K562 (cell line): ENCODE measurements at regions not wholly inside any gene's neighbourhood (a gene's known extent, or its start where the extent isn't known, plus 50 kb on each side); places are given as distances from the start of the nearest gene placed in this dataset.
A peak's percentile ranks its signal among the peaks of the same experiment; 100 is the strongest.

ENCODE experiments used
- CHCHD3 ChIP-seq: fragments of 250-450 bp; sonication (Bioruptor Pico); IDR thresholded peaks from 2 replicates; pipeline ENCODE4 v2.1.2; 2022; ENCODE audit warnings: mild to moderate bottlenecking
- ESRRA ChIP-seq: fragments of 450-650 bp; IDR thresholded peaks from 2 replicates; pipeline ENCODE4 v1.6.1; 2014; ENCODE audit warnings: low read depth, mild to moderate bottlenecking, moderate library complexity, borderline replicate concordance
- ETS2 ChIP-seq: IDR thresholded peaks from 2 replicates; pipeline ENCODE4 v1.6.1; 2016; ENCODE audit warnings: borderline replicate concordance, missing genetic modification characterization, mild to moderate bottlenecking, moderate library complexity, missing compliant biosample characterization; ENCODE audit not compliant: poor library complexity, severe bottlenecking
- HDAC3 ChIP-seq: fragments of 450-650 bp; IDR thresholded peaks from 2 replicates; pipeline ENCODE4 v1.6.1; 2018; ENCODE audit warnings: borderline replicate concordance, mild to moderate bottlenecking, moderate library complexity; ENCODE audit not compliant: partially characterized antibody
- RBM22 ChIP-seq: fragments of 200-400 bp; formaldehyde crosslinking; IDR thresholded peaks from 2 replicates; pipeline ENCODE4 v1.6.1; 2018; ENCODE audit warnings: low read length, low read depth; ENCODE audit not compliant: poor library complexity, severe bottlenecking
- SMARCC2 ChIP-seq: fragments of 450-650 bp; IDR thresholded peaks from 2 replicates; pipeline ENCODE4 v1.6.1; 2017; ENCODE audit warnings: antibody characterized with exemption, moderate library complexity, mild to moderate bottlenecking, low read depth
- SOX6 ChIP-seq: fragments of 450-650 bp; IDR thresholded peaks from 2 replicates; pipeline ENCODE4 v1.6.1; 2014; ENCODE audit warnings: mild to moderate bottlenecking
- ZEB2 ChIP-seq: fragments of 450-650 bp; IDR thresholded peaks from 2 replicates; pipeline ENCODE4 v1.6.1; 2016
- ZNF57 ChIP-seq: fragments of 450-650 bp; formaldehyde crosslinking; IDR thresholded peaks from 2 replicates; pipeline ENCODE4 v1.4.0; 2020; ENCODE audit warnings: mild to moderate bottlenecking, moderate library complexity
- ZNF584 ChIP-seq: fragments of 200-800 bp; sonication (Bioruptor generic); IDR thresholded peaks from 2 replicates; pipeline ENCODE4 v1.6.1; 2016; ENCODE audit warnings: low read depth, mild to moderate bottlenecking, missing genetic modification characterization, missing compliant biosample characterization
- TF ChIP-seq, protein P1 (sequence below), 2 experiments: IDR thresholded peaks; 2 replicates each; pipeline ENCODE4 v1.6.1; 2011; ENCODE audit warnings: borderline replicate concordance in 1 of 2, control low read depth in 1 of 2, low read depth in 1 of 2, low read length in 1 of 2, mild to moderate bottlenecking in 1 of 2, mixed read lengths in 1 of 2, moderate library complexity in 1 of 2; ENCODE audit not compliant: insufficient read depth in 1 of 2, insufficient read length in 1 of 2, poor library complexity in 1 of 2, severe bottlenecking in 1 of 2; ENCODE audit errors: extremely low read depth in 1 of 2
- TF ChIP-seq, protein P2 (sequence below): fragments of 450-650 bp; IDR thresholded peaks from 2 replicates; pipeline ENCODE4 v1.6.1; 2018; ENCODE audit warnings: mild to moderate bottlenecking, low read depth; ENCODE audit not compliant: partially characterized antibody
- TF ChIP-seq, protein P3 (sequence below), 2 experiments: fragments of 450-650 bp; IDR thresholded peaks; 2 replicates each; pipeline ENCODE4 v1.6.1; 2016; ENCODE audit warnings: mild to moderate bottlenecking in 2 of 2, borderline replicate concordance in 1 of 2, low read depth in 1 of 2, moderate library complexity in 1 of 2
- TF ChIP-seq, protein P4 (sequence below): sonication (generic); formaldehyde crosslinking; IDR thresholded peaks from 2 replicates; pipeline ENCODE4 v1.9.0; 2022; ENCODE audit warnings: mild to moderate bottlenecking, missing genetic modification reagents
- TF ChIP-seq, protein P5 (sequence below): fragments of 250-450 bp; sonication (Bioruptor Pico); IDR thresholded peaks from 2 replicates; pipeline ENCODE4 v1.8.0; 2021; ENCODE audit warnings: borderline replicate concordance, mild to moderate bottlenecking, moderate library complexity; ENCODE audit not compliant: poor library complexity, severe bottlenecking

DNA sequence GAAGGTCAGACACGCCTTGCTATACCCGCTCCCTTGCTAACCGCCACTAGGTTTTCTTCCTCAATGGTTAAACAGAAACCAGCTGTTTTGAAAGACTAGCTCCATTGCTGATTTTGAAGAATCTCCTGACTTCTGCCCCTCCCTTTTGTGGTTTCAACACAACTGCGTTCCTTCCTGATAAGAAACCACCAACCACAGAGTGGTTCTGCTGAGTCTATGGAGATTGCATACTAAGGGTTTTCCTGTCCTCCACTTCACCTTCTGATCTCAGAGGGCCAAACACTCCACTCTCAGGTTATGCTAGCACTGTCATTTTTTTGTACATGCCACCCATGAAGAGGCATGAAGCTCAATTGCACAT is 207.9 kb downstream of the MYLK4 start (continued):
- TF ChIP-seq, protein P1, sequence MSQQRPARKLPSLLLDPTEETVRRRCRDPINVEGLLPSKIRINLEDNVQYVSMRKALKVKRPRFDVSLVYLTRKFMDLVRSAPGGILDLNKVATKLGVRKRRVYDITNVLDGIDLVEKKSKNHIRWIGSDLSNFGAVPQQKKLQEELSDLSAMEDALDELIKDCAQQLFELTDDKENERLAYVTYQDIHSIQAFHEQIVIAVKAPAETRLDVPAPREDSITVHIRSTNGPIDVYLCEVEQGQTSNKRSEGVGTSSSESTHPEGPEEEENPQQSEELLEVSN (IDR thresholded peaks at IDR 0.05; ENCODE audit: borderline replicate concordance in 1 of 2, extremely low read depth in 1 of 2, insufficient read depth in 1 of 2, insufficient read length in 1 of 2, low read depth in 1 of 2, low read length in 1 of 2, poor library complexity in 1 of 2, severe bottlenecking in 1 of 2), result no peak
- TF ChIP-seq CHCHD3 (CRISPR knock-in tag) (no peak), ZEB2 (peak; percentile 83), ESRRA (peak; percentile 100), ZNF584 (peak; percentile 72; the same call in 1 of the 2 replicates), HDAC3 (peak; percentile 93), ETS2 (no peak), SMARCC2 (peak; percentile 76; the same call in 1 of the 2 replicates), SOX6 (peak; percentile 94), RBM22 (no peak), ZNF57 (CRISPR knock-in tag) (no peak)
- TF ChIP-seq, protein P2, sequence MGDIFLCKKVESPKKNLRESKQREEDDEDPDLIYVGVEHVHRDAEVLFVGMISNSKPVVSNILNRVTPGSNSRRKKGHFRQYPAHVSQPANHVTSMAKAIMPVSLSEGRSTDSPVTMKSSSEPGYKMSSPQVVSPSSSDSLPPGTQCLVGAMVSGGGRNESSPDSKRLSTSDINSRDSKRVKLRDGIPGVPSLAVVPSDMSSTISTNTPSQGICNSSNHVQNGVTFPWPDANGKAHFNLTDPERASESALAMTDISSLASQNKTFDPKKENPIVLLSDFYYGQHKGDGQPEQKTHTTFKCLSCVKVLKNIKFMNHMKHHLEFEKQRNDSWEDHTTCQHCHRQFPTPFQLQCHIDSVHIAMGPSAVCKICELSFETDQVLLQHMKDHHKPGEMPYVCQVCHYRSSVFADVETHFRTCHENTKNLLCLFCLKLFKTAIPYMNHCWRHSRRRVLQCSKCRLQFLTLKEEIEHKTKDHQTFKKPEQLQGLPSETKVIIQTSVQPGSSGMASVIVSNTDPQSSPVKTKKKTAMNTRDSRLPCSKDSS, result no peak
- TF ChIP-seq, protein P3, sequence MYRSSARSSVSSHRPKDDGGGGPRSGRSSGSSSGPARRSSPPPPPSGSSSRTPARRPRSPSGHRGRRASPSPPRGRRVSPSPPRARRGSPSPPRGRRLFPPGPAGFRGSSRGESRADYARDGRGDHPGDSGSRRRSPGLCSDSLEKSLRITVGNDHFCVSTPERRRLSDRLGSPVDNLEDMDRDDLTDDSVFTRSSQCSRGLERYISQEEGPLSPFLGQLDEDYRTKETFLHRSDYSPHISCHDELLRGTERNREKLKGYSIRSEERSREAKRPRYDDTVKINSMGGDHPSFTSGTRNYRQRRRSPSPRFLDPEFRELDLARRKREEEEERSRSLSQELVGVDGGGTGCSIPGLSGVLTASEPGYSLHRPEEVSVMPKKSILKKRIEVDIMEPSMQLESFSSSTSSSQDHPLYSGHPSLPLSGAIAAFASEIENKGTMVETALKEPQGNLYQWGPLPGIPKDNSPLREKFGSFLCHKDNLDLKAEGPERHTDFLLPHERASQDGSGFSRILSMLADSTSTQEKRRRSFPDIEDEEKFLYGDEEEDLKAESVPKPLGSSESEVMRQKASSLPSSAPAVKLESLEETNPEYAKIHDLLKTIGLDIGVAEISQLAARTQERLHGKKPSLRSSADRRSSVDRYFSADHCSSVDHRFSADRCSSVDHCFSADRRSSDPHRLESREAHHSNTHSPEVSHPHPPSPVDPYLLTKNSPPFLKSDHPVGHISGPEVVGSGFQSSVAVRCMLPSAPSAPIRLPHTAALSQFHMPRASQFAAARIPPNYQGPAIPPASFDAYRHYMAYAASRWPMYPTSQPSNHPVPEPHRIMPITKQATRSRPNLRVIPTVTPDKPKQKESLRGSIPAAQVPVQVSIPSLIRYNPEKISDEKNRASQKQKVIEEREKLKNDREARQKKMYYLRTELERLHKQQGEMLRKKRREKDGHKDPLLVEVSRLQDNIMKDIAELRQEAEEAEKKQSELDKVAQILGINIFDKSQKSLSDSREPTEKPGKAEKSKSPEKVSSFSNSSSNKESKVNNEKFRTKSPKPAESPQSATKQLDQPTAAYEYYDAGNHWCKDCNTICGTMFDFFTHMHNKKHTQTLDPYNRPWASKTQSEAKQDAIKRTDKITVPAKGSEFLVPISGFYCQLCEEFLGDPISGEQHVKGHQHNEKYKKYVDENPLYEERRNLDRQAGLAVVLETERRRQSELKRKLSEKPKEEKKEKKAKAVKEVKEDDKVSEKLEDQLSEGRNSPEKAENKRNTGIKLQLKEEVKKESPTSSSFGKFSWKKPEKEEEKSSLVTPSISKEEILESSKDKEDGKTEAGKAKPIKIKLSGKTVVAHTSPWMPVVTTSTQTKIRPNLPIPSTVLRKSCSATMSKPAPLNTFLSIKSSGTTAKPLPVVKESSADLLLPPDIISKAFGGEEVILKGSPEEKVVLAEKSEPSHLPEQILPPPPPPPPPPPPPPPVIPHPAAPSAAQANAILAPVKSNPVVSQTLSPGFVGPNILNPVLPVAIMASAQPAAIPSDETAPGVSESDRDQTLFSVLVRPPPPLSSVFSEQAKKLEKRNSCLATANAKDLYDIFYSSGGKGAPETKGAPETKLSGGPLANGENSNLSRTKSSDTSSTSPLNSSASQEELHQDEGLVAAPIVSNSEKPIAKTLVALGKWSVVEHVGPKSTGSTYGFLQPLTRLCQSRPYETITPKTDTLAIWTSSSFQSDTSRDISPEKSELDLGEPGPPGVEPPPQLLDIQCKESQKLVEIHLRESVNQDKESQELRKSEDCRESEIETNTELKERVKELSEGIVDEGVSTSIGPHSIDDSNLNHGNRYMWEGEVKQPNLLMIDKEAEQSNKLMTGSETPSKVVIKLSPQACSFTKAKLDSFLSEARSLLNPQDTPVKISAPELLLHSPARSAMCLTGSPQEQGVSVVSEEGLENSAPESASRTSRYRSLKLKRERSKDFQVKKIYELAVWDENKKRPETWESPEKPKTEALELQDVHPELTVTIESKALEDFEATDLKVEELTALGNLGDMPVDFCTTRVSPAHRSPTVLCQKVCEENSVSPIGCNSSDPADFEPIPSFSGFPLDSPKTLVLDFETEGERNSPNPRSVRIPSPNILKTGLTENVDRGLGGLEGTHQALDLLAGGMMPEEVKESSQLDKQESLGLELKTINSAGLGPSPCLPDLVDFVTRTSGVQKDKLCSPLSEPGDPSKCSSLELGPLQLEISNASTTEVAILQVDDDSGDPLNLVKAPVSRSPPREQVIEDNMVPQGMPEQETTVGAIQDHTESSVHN (IDR thresholded peaks at IDR 0.05; ENCODE audit: borderline replicate concordance in 1 of 2, low read depth in 1 of 2), result peak in 1 of 2 experiments; percentile 91; a peak in 2 of 4 replicates
- TF ChIP-seq, protein P4, sequence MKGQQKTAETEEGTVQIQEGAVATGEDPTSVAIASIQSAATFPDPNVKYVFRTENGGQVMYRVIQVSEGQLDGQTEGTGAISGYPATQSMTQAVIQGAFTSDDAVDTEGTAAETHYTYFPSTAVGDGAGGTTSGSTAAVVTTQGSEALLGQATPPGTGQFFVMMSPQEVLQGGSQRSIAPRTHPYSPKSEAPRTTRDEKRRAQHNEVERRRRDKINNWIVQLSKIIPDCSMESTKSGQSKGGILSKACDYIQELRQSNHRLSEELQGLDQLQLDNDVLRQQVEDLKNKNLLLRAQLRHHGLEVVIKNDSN (CRISPR knock-in tag), result no peak
- TF ChIP-seq, protein P5, sequence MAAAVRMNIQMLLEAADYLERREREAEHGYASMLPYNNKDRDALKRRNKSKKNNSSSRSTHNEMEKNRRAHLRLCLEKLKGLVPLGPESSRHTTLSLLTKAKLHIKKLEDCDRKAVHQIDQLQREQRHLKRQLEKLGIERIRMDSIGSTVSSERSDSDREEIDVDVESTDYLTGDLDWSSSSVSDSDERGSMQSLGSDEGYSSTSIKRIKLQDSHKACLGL (CRISPR knock-in tag), result no peak
